Adrenal gland (tissue), 5 donors: ENCODE measurements at regions not wholly inside any gene's neighbourhood (a gene's known extent, or its start where the extent isn't known, plus 50 kb on each side); places are given as distances from the start of the nearest gene placed in this dataset.

Experiments used
- CTCF ChIP-seq, 6 experiments: fragments of 450-650 bp in 4 of 6; fragments of 200-600 bp in 2 of 6; sonication (generic) in 1 of 6; IDR thresholded peaks; 1 replicate in 5 of 6; 2 replicates in 1 of 6; pipeline versions ENCODE4 v1.5.1 to v1.8.0; 2016 to 2021; ENCODE audit warnings: antibody characterized with exemption in 6 of 6, mild to moderate bottlenecking in 2 of 6, moderate library complexity in 1 of 6
- POLR2A ChIP-seq, 2 donors: fragments of 450-650 bp; IDR thresholded peaks; one replicate each; pipeline ENCODE4 v1.6.1; 2017; ENCODE audit warnings: antibody characterized with exemption in 2 of 2, mild to moderate bottlenecking in 2 of 2, moderate library complexity in 1 of 2
- donor health status: DM: no; HTN: no; CAD: no.

- no peak for TF ChIP-seq CTCF (IDR thresholded peaks at IDR 0.05)
- no peak for TF ChIP-seq POLR2A (IDR thresholded peaks at IDR 0.05)
These were observed 312.2 kb upstream of the ADARB2 start for GRCh38 chr10:2049560-2049959.
